Gastrocnemius medialis (tissue), 4 donors: ENCODE measurements at regions not wholly inside any gene's neighbourhood (a gene's known extent, or its start where the extent isn't known, plus 50 kb on each side); places are given as distances from the start of the nearest gene placed in this dataset.
A peak's percentile ranks its signal among the peaks of the same experiment; 100 is the strongest.

Experiments used
- ATAC-seq, 2 donors: fragments of 150-250 bp; one replicate each; pipeline ENCODE4 v1.9.1; 2016
- DNase-seq, 2 donors: peaks; one replicate each; pipeline ENCODE4 v3.0.0-alpha.2; 2019
- H3K27ac ChIP-seq, 4 donors: fragments of 200-600 bp; sonication (generic); 1 replicate in 1 of 4; 2 replicates in 3 of 4; pipeline ENCODE4 v1.5.1; 2016 to 2018; ENCODE audit warnings: mild to moderate bottlenecking in 2 of 4, moderate library complexity in 1 of 4
- H3K27me3 ChIP-seq, 3 donors: fragments of 200-600 bp; sonication (generic) in 2 of 3; 1 replicate in 1 of 3; 2 replicates in 2 of 3; pipeline versions ENCODE4 v1.5.1 to v1.6.0; 2016 to 2019; ENCODE audit warnings: mild to moderate bottlenecking in 1 of 3, moderate library complexity in 1 of 3
- H3K36me3 ChIP-seq, 2 donors: fragments of 200-600 bp; sonication (generic) in 1 of 2; one replicate each; pipeline ENCODE4 v1.5.1; 2017 to 2018
- H3K4me1 ChIP-seq, 2 donors: fragments of 200-600 bp; sonication (generic) in 1 of 2; one replicate each; pipeline ENCODE4 v1.5.1; 2016 to 2017; ENCODE audit warnings: mild to moderate bottlenecking in 2 of 2
- H3K4me3 ChIP-seq, 4 donors: fragments of 200-600 bp; sonication (generic) in 3 of 4; 1 replicate in 1 of 4; 2 replicates in 3 of 4; pipeline ENCODE4 v1.5.1; 2016 to 2019; ENCODE audit warnings: mild to moderate bottlenecking in 2 of 4
- H3K9me3 ChIP-seq, 3 donors: fragments of 200-600 bp; sonication (generic) in 2 of 3; 1 replicate in 1 of 3; 2 replicates in 2 of 3; pipeline ENCODE4 v1.5.1; 2016 to 2019
- POLR2A ChIP-seq, 2 donors: fragments of 450-650 bp; IDR thresholded peaks; one replicate each; pipeline ENCODE4 v1.6.1; 2017; ENCODE audit warnings: antibody characterized with exemption in 2 of 2, mild to moderate bottlenecking in 2 of 2, moderate library complexity in 2 of 2
- in situ Hi-C, 4 donors: fragments of 200-750 bp; cut with MboI; loops; one replicate each; pipeline versions ENCODE4 v1.15.0 to v1.8.0; 2017; ENCODE audit warnings: low sequenced_read_pairs in 4 of 4
- intact Hi-C: fragments of 100-400 bp; cut with DNase I; formaldehyde crosslinking; loops from one replicate; pipeline ENCODE4 v1.15.1; 2023; ENCODE audit warnings: low total_unique reads
- TF ChIP-seq, protein P1 (sequence below), 5 experiments: fragments of 450-650 bp in 3 of 5; fragments of 200-600 bp in 2 of 5; sonication (generic) in 2 of 5; IDR thresholded peaks in 4 of 5; conservative IDR thresholded peaks in 1 of 5; 1 replicate in 4 of 5; 2 replicates in 1 of 5; pipeline ENCODE4 v1.5.1; 2016 to 2019; ENCODE audit warnings: antibody characterized with exemption in 5 of 5, mild to moderate bottlenecking in 3 of 5, moderate library complexity in 3 of 5

DNA sequence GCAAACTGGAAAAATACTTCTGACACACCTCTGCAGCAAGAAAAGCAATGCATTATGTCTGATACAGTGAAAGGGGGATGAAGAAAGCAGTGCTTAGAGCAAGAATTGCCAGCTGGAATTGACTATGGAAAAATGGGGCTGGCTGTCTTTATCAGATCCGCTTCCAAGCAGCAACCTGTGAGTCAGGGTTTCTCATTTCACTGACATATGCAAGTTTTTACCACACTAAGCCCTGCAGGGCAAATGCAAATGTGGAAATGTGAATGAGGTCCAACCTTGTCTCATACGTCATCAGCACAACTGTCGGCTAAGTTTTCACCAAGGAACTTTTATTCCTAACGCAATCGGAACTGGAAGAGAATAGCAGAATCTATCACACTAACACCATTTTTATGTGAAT is 172.5 kb upstream of the GADL1 start:
- intact Hi-C loops (loop anchor here (5.0 kb wide), 1 partner anchor 170 kb away; no protein-coding TSS in a partner anchor), in situ Hi-C loops (no loop called here)
- peaks cover 17 to 19% of the 10 kb centered on the region in 2 donors for H3K4me1 ChIP-seq
- no peaks in the 10 kb centered on the region for H3K36me3 ChIP-seq
- TF ChIP-seq POLR2A (IDR thresholded peaks at IDR 0.05), result no peak
- TF ChIP-seq, protein P1, sequence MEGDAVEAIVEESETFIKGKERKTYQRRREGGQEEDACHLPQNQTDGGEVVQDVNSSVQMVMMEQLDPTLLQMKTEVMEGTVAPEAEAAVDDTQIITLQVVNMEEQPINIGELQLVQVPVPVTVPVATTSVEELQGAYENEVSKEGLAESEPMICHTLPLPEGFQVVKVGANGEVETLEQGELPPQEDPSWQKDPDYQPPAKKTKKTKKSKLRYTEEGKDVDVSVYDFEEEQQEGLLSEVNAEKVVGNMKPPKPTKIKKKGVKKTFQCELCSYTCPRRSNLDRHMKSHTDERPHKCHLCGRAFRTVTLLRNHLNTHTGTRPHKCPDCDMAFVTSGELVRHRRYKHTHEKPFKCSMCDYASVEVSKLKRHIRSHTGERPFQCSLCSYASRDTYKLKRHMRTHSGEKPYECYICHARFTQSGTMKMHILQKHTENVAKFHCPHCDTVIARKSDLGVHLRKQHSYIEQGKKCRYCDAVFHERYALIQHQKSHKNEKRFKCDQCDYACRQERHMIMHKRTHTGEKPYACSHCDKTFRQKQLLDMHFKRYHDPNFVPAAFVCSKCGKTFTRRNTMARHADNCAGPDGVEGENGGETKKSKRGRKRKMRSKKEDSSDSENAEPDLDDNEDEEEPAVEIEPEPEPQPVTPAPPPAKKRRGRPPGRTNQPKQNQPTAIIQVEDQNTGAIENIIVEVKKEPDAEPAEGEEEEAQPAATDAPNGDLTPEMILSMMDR (IDR thresholded peaks at IDR 0.05 in 4 of 5, conservative IDR thresholded peaks at IDR 0.05 in 1 of 5), result no peak
- no peaks in the 10 kb centered on the region for H3K27me3 ChIP-seq
- peak overlapping the region; percentile 35 to 60 (median 54) for H3K27ac ChIP-seq
- ATAC-seq, result peak; percentile 100
- peak; percentile 58 to 77 for DNase-seq
- H3K4me3 ChIP-seq, result no peak overlapping the region
- H3K9me3 ChIP-seq, result no peaks in the 10 kb centered on the region

DNA sequence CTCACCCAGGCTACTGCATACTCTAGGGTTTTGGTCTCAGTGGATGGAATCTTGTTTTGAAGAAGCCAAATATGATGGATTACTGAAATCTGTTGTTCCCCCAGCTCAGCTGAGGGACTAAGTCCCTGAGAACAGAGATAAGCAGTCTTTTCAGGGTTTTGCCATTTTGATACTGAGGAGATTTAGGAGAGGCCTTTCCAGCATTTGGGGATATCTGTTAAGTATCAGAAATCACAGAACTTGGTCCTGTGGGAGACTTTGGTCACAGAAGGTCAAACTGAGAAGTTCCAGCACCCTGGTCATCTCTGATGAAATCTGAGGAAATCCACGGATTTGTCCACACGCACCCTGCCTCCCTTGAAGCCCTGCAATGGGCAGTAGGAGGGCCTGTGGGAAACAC is 181.0 kb upstream of the GADL1 start:
- H3K4me3 ChIP-seq, result no peak overlapping the region
- DNase-seq (no peak), ATAC-seq (no peak)
- no peaks in the 10 kb centered on the region for H3K36me3 ChIP-seq
- no peaks in the 10 kb centered on the region for H3K27me3 ChIP-seq
- in situ Hi-C loops (no loop called here), intact Hi-C loops (no loop called here)
- no peaks in the 10 kb centered on the region for H3K4me1 ChIP-seq
- TF ChIP-seq, protein P1 (IDR thresholded peaks at IDR 0.05 in 4 of 5, conservative IDR thresholded peaks at IDR 0.05 in 1 of 5), result no peak
- TF ChIP-seq POLR2A (IDR thresholded peaks at IDR 0.05), result no peak
- H3K9me3 ChIP-seq, result no peaks in the 10 kb centered on the region
- H3K27ac ChIP-seq, result no peak overlapping the region

DNA sequence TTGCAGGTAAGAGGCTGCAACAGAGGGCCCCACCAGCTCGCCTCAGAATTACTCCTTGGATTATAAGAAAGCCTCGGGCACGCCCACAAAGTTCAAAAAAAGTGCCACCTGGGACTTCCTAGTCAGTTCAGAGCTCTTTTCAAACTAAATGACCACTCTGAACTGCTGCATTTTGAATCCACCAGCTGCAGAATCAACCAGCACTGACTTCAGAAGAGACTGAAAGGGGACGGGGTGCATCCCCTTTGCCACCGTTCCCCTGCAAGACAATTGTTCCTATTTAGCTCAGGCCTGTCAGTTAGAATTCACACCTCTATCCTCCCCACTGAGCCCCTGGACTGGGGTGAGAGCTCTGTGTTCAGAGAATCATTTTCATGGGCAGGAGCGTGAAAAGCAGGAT is 181.4 kb upstream of the GADL1 start:
- Histone ChIP-seq H3K4me1 (no peaks in the 10 kb centered on the region), H3K27ac (no peak overlapping the region), H3K27me3 (no peaks in the 10 kb centered on the region), H3K4me3 (no peak overlapping the region), H3K9me3 (no peaks in the 10 kb centered on the region), H3K36me3 (no peaks in the 10 kb centered on the region)
- TF ChIP-seq POLR2A (IDR thresholded peaks at IDR 0.05), result no peak
- TF ChIP-seq, protein P1 (IDR thresholded peaks at IDR 0.05 in 4 of 5, conservative IDR thresholded peaks at IDR 0.05 in 1 of 5), result no peak
- ATAC-seq (no peak), DNase-seq (no peak)
- in situ Hi-C loops, result no loop called here
- intact Hi-C loops, result no loop called here

DNA sequence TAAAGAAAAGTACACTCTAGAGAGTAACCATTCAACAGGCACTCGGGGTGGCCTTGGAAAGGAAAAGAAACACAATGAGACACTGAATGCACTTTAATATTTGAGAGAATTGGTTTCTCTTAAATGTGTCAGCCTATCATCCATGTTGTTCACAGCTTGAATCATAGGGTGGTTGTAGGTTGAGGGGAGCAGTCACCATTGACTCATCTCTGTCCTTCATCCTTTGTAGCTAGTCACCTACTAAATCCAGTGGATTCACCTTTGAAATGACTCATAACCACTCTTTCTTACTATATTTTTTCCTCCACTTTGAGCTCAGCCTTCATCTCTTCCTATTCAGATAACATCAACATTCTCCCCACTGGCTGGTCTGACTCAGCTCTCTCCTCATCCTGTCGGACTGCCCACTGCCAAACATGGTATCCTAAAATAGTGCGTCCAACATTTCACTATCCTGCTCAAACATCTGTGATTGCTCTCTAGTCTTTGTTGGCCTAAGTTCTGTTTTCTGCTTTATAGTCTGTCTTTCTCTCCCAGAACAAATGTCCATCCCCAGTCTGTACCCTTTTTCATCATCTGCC is 182.7 kb upstream of the GADL1 start:
- no peak overlapping the region for H3K27ac ChIP-seq
- H3K27me3 ChIP-seq, result no peaks in the 10 kb centered on the region
- ATAC-seq (no peak), DNase-seq (no peak)
- intact Hi-C loops (no loop called here), in situ Hi-C loops (no loop called here)
- no peaks in the 10 kb centered on the region for H3K9me3 ChIP-seq
- no peak overlapping the region for H3K4me3 ChIP-seq
- H3K36me3 ChIP-seq, result no peaks in the 10 kb centered on the region
- no peaks in the 10 kb centered on the region for H3K4me1 ChIP-seq
- TF ChIP-seq, protein P1 (IDR thresholded peaks at IDR 0.05 in 4 of 5, conservative IDR thresholded peaks at IDR 0.05 in 1 of 5), result no peak
- no peak for TF ChIP-seq POLR2A (IDR thresholded peaks at IDR 0.05)

DNA sequence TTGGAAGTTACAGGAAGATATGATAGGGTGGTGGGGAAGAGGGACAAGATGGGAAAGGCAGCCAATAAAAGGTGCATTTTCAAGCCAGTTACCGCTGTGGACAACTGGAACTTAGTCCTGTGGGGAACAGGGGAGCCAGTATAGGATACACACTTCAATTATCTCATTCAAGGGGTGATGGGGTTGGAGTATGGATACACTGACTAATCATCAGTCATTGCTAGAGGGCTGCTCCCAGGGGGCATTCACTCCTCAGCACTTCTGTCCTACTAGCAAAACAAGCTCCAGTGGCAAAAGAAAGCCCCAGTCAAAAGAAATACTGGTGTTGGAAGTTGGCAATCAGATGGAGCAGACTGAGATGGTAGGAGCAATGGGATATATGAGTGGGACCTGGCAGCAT is 183.4 kb upstream of the GADL1 start:
- Histone ChIP-seq H3K4me3 (no peak overlapping the region), H3K36me3 (no peaks in the 10 kb centered on the region), H3K27ac (no peak overlapping the region), H3K9me3 (no peaks in the 10 kb centered on the region), H3K4me1 (no peaks in the 10 kb centered on the region), H3K27me3 (no peaks in the 10 kb centered on the region)
- in situ Hi-C loops, result no loop called here
- DNase-seq, result no peak
- intact Hi-C loops, result no loop called here
- no peak for ATAC-seq
- TF ChIP-seq POLR2A (IDR thresholded peaks at IDR 0.05), result no peak
